OCI-LY1 (cell line): ENCODE measurements at regions not wholly inside any gene's neighbourhood (a gene's known extent, or its start where the extent isn't known, plus 50 kb on each side); places are given as distances from the start of the nearest gene placed in this dataset.

Source experiments
- CTCF ChIP-seq: fragments of 200-600 bp; sonication (generic), shearing (Covaris generic); IDR thresholded peaks from 2 replicates; pipeline ENCODE4 v1.5.1; 2017; ENCODE audit warnings: mild to moderate bottlenecking, antibody characterized with exemption, low read length, moderate library complexity, mixed read lengths
- EZH2 ChIP-seq: fragments of 200-600 bp; sonication (generic), shearing (Covaris generic); IDR thresholded peaks from 2 replicates; pipeline ENCODE4 v1.8.0; 2017; ENCODE audit warnings: borderline replicate concordance, mixed run types, mild to moderate bottlenecking, antibody characterized with exemption, low read length, moderate library complexity, mixed read lengths

- no peak for TF ChIP-seq CTCF
- no peak for TF ChIP-seq EZH2
Observed at GRCh38 chr13:64531400-64531799, 2698.7 kb downstream of the PCDH9 start.
